GM18520 (cell line): ENCODE measurements at regions not wholly inside any gene's neighbourhood (a gene's known extent, or its start where the extent isn't known, plus 50 kb on each side); places are given as distances from the start of the nearest gene placed in this dataset.
"Not testable (repeated sequence)": the region's sequence is repeated elsewhere in the genome, so short reads cannot be mapped to it uniquely, and the experiment has no call there.

Source experiments
- ATAC-seq: cut with Tn5 transposase; IDR thresholded peaks from one replicate; pipeline ENCODE4 v1.9.1; 2021; ENCODE audit not compliant: unreplicated experiment

GRCh38 chr3:159882367-159882766 lies 106.3 kb upstream of the IL12A start:
- no peak for ATAC-seq

DNA sequence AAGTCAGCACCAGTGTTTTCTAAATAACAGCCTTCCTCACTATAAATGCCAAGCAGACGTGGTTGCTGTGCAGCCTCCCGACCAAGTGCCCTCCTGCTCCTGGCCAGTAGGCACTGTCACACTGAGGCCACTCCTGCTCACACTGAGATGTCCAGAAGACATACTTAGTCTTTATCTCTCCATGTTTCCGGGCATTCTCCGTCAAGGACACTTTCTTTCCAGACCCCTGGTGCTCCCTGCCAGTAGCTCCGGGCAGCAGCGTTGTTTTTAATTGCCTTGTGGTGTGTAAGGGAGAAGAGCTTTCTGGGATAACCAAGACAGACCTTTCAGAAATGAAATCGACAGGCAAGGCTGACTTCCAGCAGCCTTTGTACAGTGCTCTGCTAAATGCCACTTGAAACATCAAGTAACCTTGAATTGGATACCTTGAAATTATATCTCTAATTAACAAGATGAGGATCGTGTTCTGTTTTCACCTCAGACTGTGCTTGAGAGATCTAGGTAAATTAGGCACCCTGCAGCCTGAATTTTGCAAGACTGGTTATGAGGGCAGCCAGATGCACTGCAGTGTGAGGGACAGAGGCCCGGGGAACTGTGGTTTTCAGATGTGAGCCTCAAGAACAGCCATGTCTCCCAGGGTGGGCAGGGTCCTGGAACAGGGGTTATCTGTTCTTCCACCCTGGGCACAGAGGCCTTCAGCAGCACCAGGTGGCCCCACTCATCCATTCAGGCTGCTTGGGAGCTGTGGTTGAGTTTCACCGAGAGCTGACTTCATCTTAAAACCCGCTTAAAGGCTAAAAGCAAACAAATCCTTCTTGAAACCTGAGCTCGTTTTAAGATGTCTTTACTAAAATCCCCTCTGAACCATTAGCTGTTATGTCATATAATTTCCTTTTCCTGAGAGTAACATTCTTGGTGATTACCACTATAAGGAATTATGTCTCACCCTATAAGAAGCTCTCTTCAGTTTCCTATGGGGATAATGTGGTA lies 105.5 kb upstream of the IL12A start:
- no peak for ATAC-seq

- ATAC-seq: no peak
Measured at GRCh38 chr3:159884661-159885402, 103.8 kb upstream of the IL12A start.

DNA sequence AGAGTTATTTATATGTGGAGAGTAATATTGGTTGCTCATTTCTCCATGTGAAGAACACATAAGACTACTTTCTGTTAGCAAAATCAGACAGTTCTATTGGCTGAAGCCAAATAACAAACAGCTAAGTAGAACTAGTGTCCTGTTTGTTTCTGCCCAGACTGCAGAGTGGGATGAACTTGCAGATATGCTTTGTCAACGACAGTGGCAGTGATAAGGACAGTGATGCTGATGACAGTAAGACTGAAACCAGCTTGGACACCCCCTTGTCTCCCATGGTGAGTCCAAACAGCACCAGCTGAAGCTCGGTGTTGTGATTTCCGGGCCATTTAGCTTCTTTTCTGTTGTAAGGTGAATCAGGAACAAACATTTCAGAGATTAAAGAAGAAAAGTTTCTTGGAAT lies 102.6 kb upstream of the IL12A start:
- peak; percentile 78 for ATAC-seq

GRCh38 chr3:159886530-159886929 lies 102.1 kb upstream of the IL12A start:
- not testable (repeated sequence) for ATAC-seq

- ATAC-seq: no peak
Measured at GRCh38 chr3:159887168-159887567, 101.5 kb upstream of the IL12A start.

DNA sequence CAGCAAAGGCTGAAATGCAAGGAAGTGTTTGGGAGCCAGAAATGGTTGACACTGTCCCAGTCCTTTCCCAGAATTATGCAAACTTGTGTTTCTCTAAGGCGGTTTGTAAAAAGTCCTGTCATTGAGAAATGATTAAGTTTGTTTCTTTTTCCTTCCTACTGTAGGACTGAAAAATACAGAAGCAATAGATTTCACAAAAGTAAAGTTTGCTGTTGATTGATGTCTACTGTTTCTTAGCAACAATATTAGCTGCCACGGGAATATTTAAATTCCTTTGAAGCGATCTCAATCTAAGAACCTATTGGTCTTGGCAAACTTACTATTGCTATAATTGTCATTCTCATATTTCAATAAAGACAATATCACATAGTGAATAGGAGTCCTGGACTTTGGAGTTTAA lies 100.7 kb upstream of the IL12A start:
- ATAC-seq: no peak

DNA sequence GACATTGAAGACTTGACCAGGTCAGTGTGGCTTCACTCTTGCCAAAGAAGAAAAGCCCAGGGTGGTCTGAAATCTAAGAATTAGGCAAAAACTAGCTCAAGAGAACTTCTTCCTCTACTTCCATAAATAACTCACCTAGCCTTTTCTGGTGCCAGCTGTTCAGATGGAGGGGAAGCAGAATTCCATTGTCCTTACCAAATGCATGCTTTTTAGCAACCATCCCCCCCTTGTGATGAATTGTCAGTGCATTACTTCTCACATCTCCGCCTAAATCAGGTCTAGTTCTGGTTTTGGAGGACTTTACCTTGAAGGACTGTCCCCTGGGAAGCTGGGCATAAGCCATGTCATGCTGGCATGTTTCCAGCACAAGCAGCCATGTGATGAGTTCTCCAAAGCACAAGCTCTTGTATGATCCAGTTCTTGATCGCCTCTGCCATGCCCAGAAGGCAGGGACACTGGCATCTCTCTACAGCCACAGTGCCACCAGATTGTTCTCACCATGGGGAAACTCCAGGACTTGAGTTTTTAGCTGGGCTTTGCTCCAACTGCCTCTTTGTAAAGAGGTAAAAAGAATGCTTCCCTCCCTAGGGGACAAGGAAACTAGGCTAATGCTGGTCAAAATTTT lies 96.4 kb upstream of the IL12A start:
- ATAC-seq: no peak

DNA sequence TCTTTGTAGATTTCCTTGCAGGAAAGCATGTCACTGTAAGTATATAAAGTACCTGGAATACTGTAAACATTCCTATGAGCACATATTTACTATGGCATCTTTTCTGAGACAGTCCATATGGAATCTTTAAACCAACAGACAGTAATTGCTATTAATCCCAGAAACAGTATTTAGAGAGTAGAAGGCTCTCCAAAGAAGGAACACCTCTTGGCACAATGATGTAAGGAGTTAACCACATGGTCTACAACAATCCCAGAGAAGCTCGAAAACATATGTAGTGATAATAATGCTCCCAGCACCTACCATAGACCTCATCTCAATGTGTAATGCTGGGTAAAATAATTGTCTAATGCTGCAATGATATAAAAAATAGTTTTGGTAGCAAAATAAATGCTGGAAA lies 95.8 kb upstream of the IL12A start:
- ATAC-seq: no peak

- ATAC-seq: no peak
Measured at GRCh38 chr3:159894386-159894785, 94.2 kb upstream of the IL12A start.

DNA sequence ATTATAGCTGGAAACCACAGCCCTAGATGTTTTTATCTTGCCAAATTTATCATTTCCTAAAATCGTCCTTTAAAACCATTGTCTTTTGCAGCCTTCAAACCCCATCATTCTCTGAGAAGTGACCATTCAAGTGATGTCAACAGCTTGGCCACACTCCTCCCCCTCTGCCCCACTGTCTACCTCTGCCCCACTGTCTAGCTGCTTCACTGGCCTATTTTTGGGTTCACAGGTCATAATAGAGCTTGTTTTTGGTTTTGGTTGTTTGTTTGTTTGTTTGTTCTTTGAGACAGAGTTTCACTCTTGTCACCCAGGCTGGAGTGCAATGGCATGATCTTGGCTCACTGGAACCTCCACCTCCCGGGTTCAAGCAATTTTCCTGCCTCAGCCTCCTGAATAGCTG lies 93.2 kb upstream of the IL12A start:
- ATAC-seq: no peak

DNA sequence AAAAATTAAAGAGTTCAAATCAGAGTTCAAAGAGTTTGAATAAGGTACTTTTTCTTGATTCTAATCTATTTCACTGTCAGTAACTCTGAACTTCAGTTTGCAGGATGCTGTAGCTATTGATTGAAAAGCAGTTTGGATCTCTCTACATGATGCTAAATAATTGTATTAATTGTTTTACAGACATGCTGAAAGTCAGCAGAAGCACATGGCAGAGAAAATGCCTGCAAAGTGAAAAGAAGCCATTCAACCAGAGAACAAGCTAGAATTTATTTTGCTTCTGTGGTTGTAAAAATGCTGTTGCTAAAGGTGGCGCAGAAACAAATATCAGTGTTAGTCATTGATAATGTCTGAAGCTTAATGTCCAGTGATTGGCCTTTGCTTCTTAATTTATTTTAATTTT lies 92.1 kb upstream of the IL12A start:
- no peak for ATAC-seq

- ATAC-seq: no peak
Measured at GRCh38 chr3:159897331-159898075, 91.1 kb upstream of the IL12A start.

GRCh38 chr3:159898147-159898546 lies 90.5 kb upstream of the IL12A start:
- ATAC-seq: no peak

GRCh38 chr3:159899166-159899565 lies 89.5 kb upstream of the IL12A start:
- ATAC-seq: no peak

- ATAC-seq: peak; percentile 70
Measured at GRCh38 chr3:159902546-159903314, 85.9 kb upstream of the IL12A start.

DNA sequence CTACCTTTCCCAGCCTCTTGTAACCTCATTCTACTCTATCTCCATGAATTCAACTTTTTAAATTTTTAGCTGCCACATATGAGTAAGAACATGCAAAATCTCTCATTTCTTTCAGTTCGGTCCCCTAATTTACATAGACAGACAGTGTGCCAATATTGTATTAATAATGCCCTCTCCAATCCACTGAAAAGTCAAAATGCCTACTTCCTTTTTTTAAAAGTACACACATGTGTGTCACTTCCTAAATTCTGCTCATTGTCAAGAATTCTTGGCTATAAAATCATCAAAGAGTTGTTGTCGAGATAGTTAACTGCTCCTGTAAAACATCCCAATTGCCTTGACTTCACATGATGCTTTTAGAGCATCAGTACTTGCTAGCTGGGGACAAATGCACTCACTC lies 84.2 kb upstream of the IL12A start:
- ATAC-seq: no peak

GRCh38 chr3:159904911-159905310 lies 83.7 kb upstream of the IL12A start:
- ATAC-seq: no peak

- no peak for ATAC-seq
Measured at GRCh38 chr3:159907828-159908227, 80.8 kb upstream of the IL12A start.

DNA sequence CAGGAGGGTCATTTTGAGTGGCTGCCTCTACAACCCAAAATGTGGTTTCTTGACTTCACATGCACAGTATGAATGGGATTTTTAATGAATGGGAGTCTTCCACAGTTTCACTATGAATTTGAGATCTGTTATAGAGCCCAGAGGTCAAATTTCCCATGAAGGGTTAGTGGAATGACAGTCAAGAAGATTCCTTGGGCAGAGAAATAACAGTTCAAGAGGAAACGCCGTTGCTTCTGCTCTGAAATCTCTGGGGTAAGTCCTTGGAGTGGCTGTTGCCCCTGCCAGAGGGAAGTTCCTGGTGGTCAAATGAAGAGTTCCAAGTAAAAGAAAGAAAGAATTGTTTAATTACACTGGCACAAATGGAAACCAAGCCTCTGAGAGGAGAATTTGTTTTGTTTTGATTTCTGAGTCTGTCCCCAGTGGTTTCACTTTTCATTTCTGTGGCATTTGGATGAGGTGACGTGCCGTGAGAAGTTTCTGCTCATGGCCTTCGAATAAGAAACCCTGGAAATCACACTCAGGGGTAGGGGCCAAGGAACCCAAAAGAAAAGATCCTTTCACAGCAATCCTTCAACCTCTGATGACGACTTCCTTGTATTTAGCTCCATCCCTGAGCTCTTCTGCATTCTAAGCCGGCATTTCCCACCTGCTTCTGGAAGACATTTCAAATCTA lies 77.5 kb upstream of the IL12A start:
- ATAC-seq: peak; percentile 80
